Mesenchymal stem cell (in vitro differentiated cells and primary cell): ENCODE measurements at regions not wholly inside any gene's neighbourhood (a gene's known extent, or its start where the extent isn't known, plus 50 kb on each side); places are given as distances from the start of the nearest gene placed in this dataset.

Source experiments
- DNase-seq: peaks from one replicate; pipeline ENCODE4 v3.0.0-alpha.2; 2013
- H2AFZ ChIP-seq: one replicate; pipeline ENCODE4 v1.6.1; 2013; ENCODE audit warnings: low read depth, mild to moderate bottlenecking, control low read depth, inconsistent platforms, low read length, moderate library complexity
- H2AK5ac ChIP-seq: 2 replicates; pipeline ENCODE4 v1.6.1; 2013; ENCODE audit warnings: low read length, moderate library complexity, mild to moderate bottlenecking, inconsistent platforms; ENCODE audit not compliant: severe bottlenecking
- H2BK120ac ChIP-seq: one replicate; pipeline ENCODE4 v1.6.1; 2013; ENCODE audit warnings: low read depth, mild to moderate bottlenecking, inconsistent platforms, low read length, moderate library complexity
- H2BK12ac ChIP-seq, 2 experiments: one replicate each; pipeline ENCODE4 v1.6.1; 2013; ENCODE audit warnings: inconsistent platforms in 2 of 2, low read length in 2 of 2, mild to moderate bottlenecking in 2 of 2, moderate library complexity in 2 of 2, control low read depth in 1 of 2
- H2BK15ac ChIP-seq: one replicate; pipeline ENCODE4 v1.6.1; 2013; ENCODE audit warnings: mild to moderate bottlenecking, low read depth, inconsistent platforms; ENCODE audit not compliant: poor library complexity, severe bottlenecking
- H2BK5ac ChIP-seq: 2 replicates; pipeline ENCODE4 v1.6.1; 2013; ENCODE audit warnings: low read depth, mild to moderate bottlenecking, low read length, control low read depth, inconsistent platforms; ENCODE audit not compliant: poor library complexity, severe bottlenecking
- H3K14ac ChIP-seq, 2 experiments: one replicate each; pipeline ENCODE4 v1.6.1; 2013; ENCODE audit warnings: inconsistent platforms in 2 of 2, low read length in 2 of 2, control low read depth in 1 of 2, mild to moderate bottlenecking in 1 of 2, moderate library complexity in 1 of 2
- H3K18ac ChIP-seq, 2 experiments: one replicate each; pipeline ENCODE4 v1.6.1; 2013; ENCODE audit warnings: inconsistent platforms in 2 of 2, low read length in 2 of 2, control low read depth in 1 of 2, low read depth in 1 of 2, mild to moderate bottlenecking in 1 of 2
- H3K23ac ChIP-seq, 2 experiments: one replicate each; pipeline ENCODE4 v1.6.1; 2013; ENCODE audit warnings: inconsistent platforms in 2 of 2, low read length in 2 of 2, mild to moderate bottlenecking in 2 of 2, moderate library complexity in 2 of 2, control low read depth in 1 of 2
- H3K27ac ChIP-seq: 2 replicates; pipeline ENCODE4 v1.5.1; 2013; ENCODE audit warnings: mild to moderate bottlenecking, moderate library complexity, low read length, control low read depth, inconsistent platforms; ENCODE audit not compliant: poor library complexity, severe bottlenecking
- H3K27me3 ChIP-seq, 2 experiments: 2 replicates each; pipeline versions ENCODE4 v1.6.1 to v1.7.0; 2013; ENCODE audit warnings: low read length in 2 of 2, mild to moderate bottlenecking in 2 of 2, moderate library complexity in 2 of 2, control low read depth in 1 of 2, inconsistent platforms in 1 of 2; ENCODE audit not compliant: control insufficient read depth in 1 of 2, insufficient read depth in 1 of 2
- H3K36me3 ChIP-seq, 2 experiments: 2 replicates each; pipeline versions ENCODE4 v1.6.1 to v1.7.0; 2013; ENCODE audit warnings: low read length in 2 of 2, control low read depth in 1 of 2, inconsistent platforms in 1 of 2, low read depth in 1 of 2, mild to moderate bottlenecking in 1 of 2; ENCODE audit not compliant: insufficient read depth in 2 of 2, control insufficient read depth in 1 of 2
- H3K4ac ChIP-seq, 2 experiments: one replicate each; pipeline ENCODE4 v1.6.1; 2013; ENCODE audit warnings: inconsistent platforms in 2 of 2, low read length in 2 of 2, mild to moderate bottlenecking in 2 of 2, moderate library complexity in 2 of 2, control low read depth in 1 of 2, low read depth in 1 of 2
- H3K4me1 ChIP-seq: 2 replicates; pipeline ENCODE4 v1.6.1; 2013; ENCODE audit warnings: low read depth, low read length, control low read depth; ENCODE audit not compliant: control insufficient read depth, insufficient read depth
- H3K4me2 ChIP-seq: 2 replicates; pipeline ENCODE4 v1.6.1; 2013; ENCODE audit warnings: low read length, mild to moderate bottlenecking, inconsistent platforms; ENCODE audit not compliant: poor library complexity, severe bottlenecking
- H3K4me3 ChIP-seq, 2 experiments: 2 replicates each; pipeline versions ENCODE4 v1.5.1 to v1.7.0; 2013; ENCODE audit warnings: low read length in 2 of 2, mild to moderate bottlenecking in 2 of 2, control low read depth in 1 of 2, low read depth in 1 of 2; ENCODE audit not compliant: insufficient read depth in 1 of 2
- H3K79me1 ChIP-seq: replicated peaks from 2 replicates; pipeline ENCODE4 v1.6.1; 2013; ENCODE audit warnings: mild to moderate bottlenecking, control low read depth, low read length, inconsistent platforms; ENCODE audit not compliant: poor library complexity, severe bottlenecking
- H3K9ac ChIP-seq: 2 replicates; pipeline ENCODE4 v1.7.0; 2013; ENCODE audit warnings: mild to moderate bottlenecking, low read length, moderate library complexity
- H3K9me3 ChIP-seq: 2 replicates; pipeline ENCODE4 v1.7.0; 2013; ENCODE audit warnings: mild to moderate bottlenecking, low read length; ENCODE audit not compliant: control insufficient read depth
- H4K8ac ChIP-seq: one replicate; pipeline ENCODE4 v1.6.1; 2013; ENCODE audit warnings: inconsistent platforms, mild to moderate bottlenecking, low read length, moderate library complexity
- H4K91ac ChIP-seq: one replicate; pipeline ENCODE4 v1.6.1; 2013; ENCODE audit warnings: mild to moderate bottlenecking, low read length, inconsistent platforms
- WGBS: methylation state at CpG from one replicate; pipeline ENCODE4 v1.1.7; 2013; ENCODE audit warnings: mixed read lengths; 5-methylcytosine and 5-hydroxymethylcytosine counted together

DNA sequence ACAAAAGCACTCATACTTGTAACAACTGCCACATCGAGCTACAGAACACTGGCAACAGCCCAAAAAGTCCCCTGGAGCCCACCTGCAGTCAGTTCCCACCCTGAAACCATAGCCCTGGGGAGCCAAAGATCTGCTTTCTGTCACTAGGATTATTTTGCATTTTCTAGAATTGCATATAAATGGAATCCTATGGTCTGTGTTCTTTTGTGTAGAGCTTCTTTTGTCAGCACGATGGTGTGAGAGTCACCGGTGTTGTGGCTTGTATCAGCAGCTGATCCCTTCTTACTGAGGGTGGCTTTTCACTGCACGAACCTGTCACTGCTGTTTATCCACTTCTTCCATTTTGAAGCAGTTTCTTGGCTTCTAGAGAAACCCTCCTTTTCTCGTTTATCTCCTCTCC lies 60.1 kb upstream of the PRR23E start:
- Histone ChIP-seq H2AK5ac (no peak overlapping the region), H3K4me1 (peaks cover 7% of the 10 kb centered on the region), H3K4me3 (no peak overlapping the region), H3K14ac (no peak overlapping the region), H4K8ac (no peak overlapping the region), H3K18ac (no peak overlapping the region), H3K23ac (no peak overlapping the region), H4K91ac (no peak overlapping the region), H2BK120ac (no peak overlapping the region), H3K36me3 (no peaks in the 10 kb centered on the region), H2BK5ac (no peak overlapping the region), H3K4me2 (no peak overlapping the region), H3K27ac (no peak overlapping the region), H3K9ac (no peak overlapping the region), H3K79me1 (no peaks in the 10 kb centered on the region), H2AFZ (no peak overlapping the region), H3K27me3 (peaks cover 52 to 67% of the 10 kb centered on the region in 2 experiments), H3K4ac (no peak overlapping the region), H2BK12ac (no peak overlapping the region), H2BK15ac (no peak overlapping the region), H3K9me3 (no peaks in the 10 kb centered on the region)
- whole genome bisulfite sequencing = 59% methylated on average over 5 of the region's 5 CpGs
- DNase-seq = no peak

DNA sequence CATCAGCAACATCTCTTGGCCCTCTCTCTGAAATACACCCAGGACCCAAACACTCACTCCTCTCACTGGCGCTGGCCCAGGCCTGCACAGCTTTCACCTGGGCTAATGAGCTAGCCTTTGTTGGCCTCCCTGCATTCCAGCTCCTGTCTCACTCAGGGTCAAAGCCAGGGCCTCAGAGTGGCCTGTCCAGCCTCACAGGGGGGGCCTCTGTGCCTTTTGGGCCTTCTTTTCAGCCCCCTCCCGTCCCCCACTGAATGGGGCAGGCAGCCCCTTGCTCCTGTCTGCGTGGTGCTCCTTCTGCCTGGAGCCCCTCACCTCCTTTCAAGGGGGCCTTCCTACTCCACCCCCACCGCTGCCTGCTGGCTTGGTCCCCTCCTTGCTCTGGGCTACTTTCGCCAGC lies 59.0 kb upstream of the PRR23E start:
- H3K14ac ChIP-seq = no peak overlapping the region
- H3K27me3 ChIP-seq = peaks cover 59 to 77% of the 10 kb centered on the region in 2 experiments
- H3K4me2 ChIP-seq = no peak overlapping the region
- no peak overlapping the region for H2BK15ac ChIP-seq
- H3K4ac ChIP-seq = no peak overlapping the region
- no peaks in the 10 kb centered on the region for H3K36me3 ChIP-seq
- H3K4me3 ChIP-seq = no peak overlapping the region
- DNase-seq = no peak
- no peak overlapping the region for H3K23ac ChIP-seq
- H4K8ac ChIP-seq = no peak overlapping the region
- H3K4me1 ChIP-seq = peaks cover 7% of the 10 kb centered on the region
- no peak overlapping the region for H2AFZ ChIP-seq
- no peak overlapping the region for H2BK5ac ChIP-seq
- H3K79me1 ChIP-seq = no peaks in the 10 kb centered on the region
- H3K18ac ChIP-seq = no peak overlapping the region
- no peaks in the 10 kb centered on the region for H3K9me3 ChIP-seq
- no peak overlapping the region for H4K91ac ChIP-seq
- H2BK12ac ChIP-seq = no peak overlapping the region
- no peak overlapping the region for H3K27ac ChIP-seq
- WGBS = 78% methylated on average over 5 of the region's 5 CpGs
- no peak overlapping the region for H2AK5ac ChIP-seq
- H3K9ac ChIP-seq = no peak overlapping the region
- H2BK120ac ChIP-seq = no peak overlapping the region

DNA sequence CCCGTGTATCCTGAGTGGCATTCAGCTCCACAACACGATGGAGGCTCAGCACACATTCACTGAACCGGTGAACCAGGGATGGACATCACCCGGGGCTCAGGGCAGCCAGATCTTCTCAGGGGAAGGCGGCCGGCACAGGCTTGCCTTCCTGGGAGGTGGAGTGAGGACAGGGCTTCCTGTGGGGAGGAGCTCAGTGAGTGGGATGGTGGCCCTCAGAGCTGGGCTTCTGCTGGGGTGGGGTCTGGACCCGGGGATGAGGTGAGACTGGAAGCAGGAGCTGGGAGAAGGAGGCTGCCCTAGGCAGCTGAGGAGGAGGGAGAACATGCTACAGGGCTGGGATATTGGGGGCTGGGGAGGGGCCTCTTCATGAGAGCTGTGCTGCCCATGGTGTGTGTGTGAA lies 58.5 kb upstream of the PRR23E start:
- DNase-seq = no peak
- Histone ChIP-seq H3K79me1 (no peaks in the 10 kb centered on the region), H2BK15ac (no peak overlapping the region), H3K9ac (no peak overlapping the region), H3K4me2 (no peak overlapping the region), H3K4me1 (peaks cover 7% of the 10 kb centered on the region), H2AK5ac (no peak overlapping the region), H4K8ac (no peak overlapping the region), H4K91ac (no peak overlapping the region), H3K4ac (no peak overlapping the region), H3K27ac (no peak overlapping the region), H2BK5ac (no peak overlapping the region), H3K18ac (no peak overlapping the region), H2BK120ac (no peak overlapping the region), H3K4me3 (no peak overlapping the region), H3K23ac (peak overlapping the region in 1 of 2 experiments; percentile 9), H2AFZ (no peak overlapping the region), H2BK12ac (no peak overlapping the region), H3K36me3 (no peaks in the 10 kb centered on the region), H3K9me3 (no peaks in the 10 kb centered on the region), H3K27me3 (peaks cover 62 to 82% of the 10 kb centered on the region in 2 experiments), H3K14ac (peak overlapping the region in 1 of 2 experiments; percentile 26)
- 73% methylated on average over 7 of the region's 7 CpGs for WGBS

DNA sequence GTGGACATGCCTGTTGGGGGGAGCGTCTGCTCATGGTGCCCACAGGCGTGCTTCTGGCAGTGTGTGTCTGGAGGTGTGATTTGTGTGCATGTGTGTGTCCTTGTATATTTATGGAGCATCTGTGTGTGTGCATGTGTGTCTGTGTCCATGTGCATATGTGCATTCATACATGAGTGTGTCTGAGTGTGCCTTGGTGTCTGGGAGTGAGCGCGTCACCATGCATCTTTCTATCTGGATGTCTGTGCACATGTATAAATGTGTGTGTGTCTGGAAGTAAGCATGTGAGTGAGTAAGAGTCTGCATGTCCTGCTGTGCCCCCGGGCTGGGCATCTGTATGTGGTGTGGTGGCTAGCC lies 58.1 kb upstream of the PRR23E start:
- Histone ChIP-seq H3K18ac (no peak overlapping the region), H3K4me1 (peaks cover 7% of the 10 kb centered on the region), H2BK12ac (no peak overlapping the region), H3K9me3 (no peaks in the 10 kb centered on the region), H3K79me1 (no peaks in the 10 kb centered on the region), H3K4ac (no peak overlapping the region), H3K4me2 (no peak overlapping the region), H3K36me3 (no peaks in the 10 kb centered on the region), H3K4me3 (peak overlapping the region in 1 of 2 experiments; percentile 66), H2AFZ (no peak overlapping the region), H4K8ac (no peak overlapping the region), H3K27ac (no peak overlapping the region), H3K23ac (peak overlapping the region in 1 of 2 experiments; percentile 9), H2BK5ac (no peak overlapping the region), H2BK15ac (no peak overlapping the region), H2BK120ac (no peak overlapping the region), H2AK5ac (no peak overlapping the region), H3K9ac (peak overlapping the region; percentile 59), H4K91ac (no peak overlapping the region), H3K27me3 (peaks cover 64 to 82% of the 10 kb centered on the region in 2 experiments), H3K14ac (peak overlapping the region in 1 of 2 experiments; percentile 26)
- no peak for DNase-seq
- WGBS = 94% methylated on average over 5 of the region's 5 CpGs
